A204.1 (cell line): ENCODE measurements at regions not wholly inside any gene's neighbourhood (a gene's known extent, or its start where the extent isn't known, plus 50 kb on each side); places are given as distances from the start of the nearest gene placed in this dataset.
"Not testable (repeated sequence)": the region's sequence is repeated elsewhere in the genome, so short reads cannot be mapped to it uniquely, and the experiment has no call there.

Source experiments
- FAIRE-seq: peaks from 2 replicates; lab custom pipeline; 2012; peaks lifted over from hg19 to GRCh38; lab: Jason Lieb, UNC

- FAIRE-seq: not testable (repeated sequence)
Observed at GRCh38 chr5:21315376-21315775, 1327.4 kb upstream of the CDH18 start.

- not testable (repeated sequence) for FAIRE-seq
Observed at GRCh38 chr5:21301205-21301604, 1313.2 kb upstream of the CDH18 start.

DNA sequence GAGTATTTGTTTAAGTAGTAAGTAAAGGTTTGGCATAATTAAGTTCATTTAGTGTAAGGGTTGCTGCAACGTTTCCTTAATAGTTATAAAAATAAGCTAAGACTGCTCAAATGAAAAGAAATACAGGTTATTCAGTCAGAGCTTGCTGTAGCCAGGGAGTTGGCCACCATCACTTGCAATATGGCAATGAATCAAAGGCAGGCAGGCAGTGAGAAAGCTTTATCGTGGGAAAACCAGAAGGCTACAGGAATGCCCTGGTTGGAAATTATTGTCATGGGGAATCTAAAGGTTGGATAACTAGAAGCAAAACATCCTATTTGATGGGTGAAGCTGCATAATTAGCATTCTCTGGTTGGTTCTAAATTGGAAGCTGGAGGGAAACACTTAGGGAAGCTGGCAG is 1286.4 kb upstream of the CDH18 start:
- FAIRE-seq: not testable (repeated sequence)

DNA sequence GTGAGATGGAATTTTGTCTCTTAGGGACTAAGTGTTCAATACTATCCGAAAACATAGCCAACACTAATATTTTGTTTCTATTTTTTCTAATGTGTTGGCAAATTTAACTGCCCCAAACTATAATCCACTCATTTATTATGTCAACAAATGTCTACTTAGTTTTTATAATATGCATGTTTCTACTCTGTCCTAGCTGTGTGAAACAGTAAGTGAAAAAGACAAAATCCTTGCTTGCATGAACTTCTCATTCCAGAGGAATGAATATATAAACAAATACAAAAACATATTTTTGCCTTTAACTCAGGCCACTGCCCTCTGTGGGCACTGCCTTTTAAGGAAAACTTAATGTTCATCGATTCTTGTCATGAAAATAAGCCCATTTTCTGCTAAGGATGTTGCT is 1275.4 kb upstream of the CDH18 start:
- FAIRE-seq: no peak

DNA sequence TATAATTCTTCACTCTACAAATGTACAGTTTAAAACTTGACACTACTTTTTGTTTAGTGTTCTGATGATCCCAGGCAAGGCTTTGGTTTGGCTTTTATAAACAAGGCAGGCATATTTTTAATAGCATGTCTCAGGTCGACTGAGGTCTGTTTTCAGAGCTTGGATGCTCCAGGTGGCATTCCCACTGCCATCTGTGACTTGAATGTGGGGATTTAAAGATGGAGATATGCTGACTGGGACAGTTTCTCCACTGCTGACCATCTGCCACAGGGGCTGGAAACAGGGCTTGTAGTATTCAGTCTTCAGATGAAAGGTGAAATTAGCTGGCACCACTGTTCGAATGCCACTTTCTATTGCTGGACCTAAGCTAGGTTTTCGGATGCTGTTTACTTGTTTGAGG is 1266.2 kb upstream of the CDH18 start:
- no peak for FAIRE-seq

- no peak for FAIRE-seq
Observed at GRCh38 chr5:21244982-21245381, 1257.0 kb upstream of the CDH18 start.

GRCh38 chr5:21238786-21239185 is 1250.8 kb upstream of the CDH18 start:
- FAIRE-seq: no peak

- FAIRE-seq: no peak
Observed at GRCh38 chr5:21237461-21237860, 1249.5 kb upstream of the CDH18 start.

GRCh38 chr5:21236971-21237427 is 1249.0 kb upstream of the CDH18 start:
- FAIRE-seq: no peak

DNA sequence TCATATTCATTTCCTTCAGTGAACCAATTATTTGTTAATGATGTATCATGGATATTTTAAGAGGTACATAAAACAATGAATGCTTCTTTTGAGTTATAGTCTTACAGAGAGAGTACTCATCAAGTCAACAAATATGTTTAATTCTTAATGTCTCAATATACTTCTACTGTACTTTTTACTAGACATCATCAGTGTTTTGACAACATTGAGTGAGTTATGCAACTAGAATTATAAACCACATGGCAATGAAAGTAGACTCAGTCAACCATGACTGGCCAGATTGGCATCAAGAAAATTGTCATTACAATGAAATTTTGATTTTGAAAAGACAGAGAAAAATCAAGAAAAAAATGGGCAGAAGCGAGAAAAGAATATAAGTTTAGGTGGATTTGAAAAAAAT is 1248.1 kb upstream of the CDH18 start:
- no peak for FAIRE-seq

DNA sequence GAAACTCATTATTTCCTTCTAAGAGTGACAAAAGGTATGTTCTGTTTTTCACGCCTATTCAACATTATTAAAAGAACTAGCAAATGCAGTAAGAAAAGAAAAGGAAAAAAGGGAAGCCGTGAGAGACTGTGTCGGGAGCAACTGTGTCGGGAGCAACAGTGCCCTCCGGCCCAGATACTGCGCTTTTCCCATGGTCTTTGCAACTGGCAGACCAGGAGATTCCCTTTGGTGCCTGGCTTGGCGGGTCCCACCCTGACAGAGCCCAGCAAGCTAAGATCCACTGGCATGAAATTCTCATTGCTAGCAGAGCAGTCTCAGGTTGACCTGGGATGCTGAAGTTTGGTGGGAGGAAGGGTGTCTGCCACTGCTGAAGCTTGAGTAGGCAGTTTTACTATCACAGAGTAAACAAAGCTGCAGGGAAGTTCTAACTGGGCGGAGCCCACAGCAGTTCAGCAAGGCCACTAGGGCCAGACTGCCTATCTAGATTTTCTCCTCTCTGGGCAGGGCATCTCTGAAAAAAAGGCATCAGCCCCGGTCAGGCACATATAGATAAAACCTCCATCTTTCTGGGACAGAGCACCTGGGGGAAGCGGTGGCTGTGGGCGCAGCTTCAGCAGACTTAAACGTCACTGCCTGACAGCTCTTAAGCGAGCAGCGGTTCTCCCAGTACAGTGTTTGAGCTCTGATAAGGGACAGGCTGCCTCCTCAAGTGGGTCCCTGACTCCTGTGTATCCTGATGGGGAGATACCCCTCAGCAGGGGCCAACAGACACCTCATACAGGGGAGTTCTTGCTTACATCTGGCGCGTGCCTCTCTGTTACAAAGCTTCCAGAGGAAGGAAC is 1237.4 kb upstream of the CDH18 start:
- no peak for FAIRE-seq

DNA sequence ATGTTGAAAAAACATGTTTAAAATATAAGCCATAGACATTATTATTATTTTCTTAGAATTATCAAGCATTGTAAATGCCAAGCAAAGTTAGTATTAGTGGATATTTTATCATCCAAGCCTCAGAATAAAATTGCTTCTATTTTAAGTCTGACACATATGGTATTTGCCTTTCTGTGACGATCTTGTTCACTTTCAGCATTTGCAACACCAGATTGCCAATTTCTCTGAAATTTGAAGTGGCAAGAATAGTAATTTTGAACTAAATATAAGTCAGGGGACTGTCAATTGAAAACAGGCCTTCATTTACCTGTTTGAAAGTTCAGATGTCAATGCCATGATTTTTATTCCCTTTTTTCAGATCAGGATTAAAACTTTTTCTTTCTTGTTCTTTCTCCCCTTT is 1233.6 kb upstream of the CDH18 start:
- FAIRE-seq: no peak

GRCh38 chr5:21219966-21220365 is 1232.0 kb upstream of the CDH18 start:
- FAIRE-seq: no peak

- no peak for FAIRE-seq
Observed at GRCh38 chr5:21219251-21219650, 1231.3 kb upstream of the CDH18 start.

DNA sequence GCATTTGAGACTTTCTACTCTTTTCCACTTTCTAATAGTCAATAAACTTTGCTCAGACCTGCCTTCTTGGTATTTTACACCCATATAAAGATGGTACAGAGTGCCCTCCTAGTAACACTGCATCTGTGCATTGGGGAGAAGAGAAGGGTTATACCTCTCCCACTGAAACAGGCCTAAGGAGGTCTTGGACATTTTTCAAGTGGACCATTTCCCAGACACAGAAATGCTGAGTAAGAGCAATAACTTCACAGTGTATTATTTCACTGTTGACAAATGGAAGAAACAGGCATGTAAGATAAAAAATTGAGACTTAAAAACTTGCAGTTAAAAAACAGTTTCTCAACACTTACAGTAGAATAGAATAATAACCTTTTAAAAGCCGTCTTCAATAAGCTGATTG is 1224.0 kb upstream of the CDH18 start:
- no peak for FAIRE-seq

- FAIRE-seq: no peak
Observed at GRCh38 chr5:21209409-21209808, 1221.4 kb upstream of the CDH18 start.

- no peak for FAIRE-seq
Observed at GRCh38 chr5:21199087-21199486, 1211.1 kb upstream of the CDH18 start.

- FAIRE-seq: no peak
Observed at GRCh38 chr5:21195145-21195544, 1207.1 kb upstream of the CDH18 start.

DNA sequence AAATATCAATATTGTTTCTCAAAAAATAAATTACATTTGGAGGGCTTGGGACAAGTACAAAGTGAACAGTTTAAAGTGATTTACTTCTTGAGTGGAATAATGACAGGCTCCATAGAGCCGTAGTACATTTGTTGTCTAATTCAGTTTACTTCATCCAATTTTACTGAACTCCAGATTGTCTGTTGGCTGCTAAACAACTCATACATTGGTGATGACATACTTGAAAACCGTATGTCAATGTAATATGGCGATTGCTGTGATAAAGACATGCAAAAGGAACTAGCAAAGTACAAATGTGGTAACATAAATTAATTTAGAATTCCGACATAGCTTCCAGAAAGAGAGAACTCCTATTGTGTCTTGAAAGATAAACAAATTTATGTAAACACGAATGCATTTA is 1197.5 kb upstream of the CDH18 start:
- no peak for FAIRE-seq

GRCh38 chr5:21184581-21184980 is 1196.6 kb upstream of the CDH18 start:
- no peak for FAIRE-seq

GRCh38 chr5:21181609-21182125 is 1193.7 kb upstream of the CDH18 start:
- FAIRE-seq: no peak

- FAIRE-seq: no peak
Observed at GRCh38 chr5:21173526-21173925, 1185.5 kb upstream of the CDH18 start.

DNA sequence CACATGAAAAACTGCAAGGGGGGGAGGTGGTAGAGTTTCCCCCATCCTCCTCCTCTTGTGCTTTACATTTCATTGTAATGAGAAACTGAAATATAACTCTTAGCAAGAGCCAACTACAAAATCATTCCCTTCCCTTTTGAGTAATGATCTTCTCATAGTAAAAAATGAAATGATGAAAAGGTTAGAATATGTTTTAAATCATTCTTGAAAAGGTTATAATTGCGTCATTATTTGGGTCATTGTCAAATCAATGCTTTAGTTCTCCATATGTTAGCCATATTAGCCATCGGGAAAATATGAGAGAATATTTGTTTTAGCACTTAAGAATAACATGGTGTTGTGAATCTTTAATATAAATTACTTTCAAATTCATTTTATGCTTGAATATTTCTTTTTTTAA is 1185.0 kb upstream of the CDH18 start:
- FAIRE-seq: peak; percentile 39

DNA sequence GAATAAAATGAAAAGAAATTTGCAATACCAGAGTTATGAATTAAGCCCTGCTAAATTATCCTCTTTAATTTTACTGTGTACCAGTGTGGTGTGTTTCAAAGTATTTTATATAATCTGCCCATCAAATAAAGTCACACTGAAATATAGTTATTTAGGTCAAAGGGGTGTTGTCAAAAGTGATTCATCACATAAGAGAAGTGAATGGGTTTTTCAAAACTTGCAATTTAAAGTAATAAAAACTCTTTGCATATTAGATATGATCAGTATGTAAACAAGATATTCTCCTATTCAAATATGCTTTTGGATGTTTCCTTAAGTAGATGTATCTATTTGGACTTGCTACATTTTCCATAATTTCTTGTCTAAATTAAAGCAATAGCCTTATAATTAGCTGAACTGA is 1183.0 kb upstream of the CDH18 start:
- FAIRE-seq: no peak
